ENCODE measurements at regions not wholly inside any gene's neighbourhood (a gene's known extent, or its start where the extent isn't known, plus 50 kb on each side); places are given as distances from the start of the nearest gene placed in this dataset.
A peak's percentile ranks its signal among the peaks of the same experiment; 100 is the strongest.

GRCh38 chr4:66330125-66330524, 659.8 kb upstream of the EPHA5 start:
- no peaks in the 10 kb centered on the region for H3K9me3 ChIP-seq (replicated peaks; ENCODE audit: control insufficient read depth, low read depth, low read length)
- no peak overlapping the region for H3K27ac ChIP-seq (ENCODE audit: low read length)
- H3K4me1 ChIP-seq (ENCODE audit: control insufficient read depth, insufficient read depth, low read length), result no peaks in the 10 kb centered on the region
- no peak overlapping the region for H3K4me3 ChIP-seq (ENCODE audit: low read length)
- no peak for DNase-seq
- H3K27me3 ChIP-seq (ENCODE audit: control insufficient read depth, insufficient read depth, low read length), result no peaks in the 10 kb centered on the region
- no CpG with 5 or more reads among the region's 3 CpGs for WGBS (ENCODE audit: insufficient coverage)
- H3K36me3 ChIP-seq (ENCODE audit: control insufficient read depth, insufficient read depth, low read length), result no peaks in the 10 kb centered on the region

GRCh38 chr4:66328803-66329574, 658.7 kb upstream of the EPHA5 start:
- Histone ChIP-seq H3K36me3 (ENCODE audit: control insufficient read depth, insufficient read depth, low read length) (no peaks in the 10 kb centered on the region), H3K4me3 (ENCODE audit: low read length) (no peak overlapping the region), H3K9me3 (replicated peaks; ENCODE audit: control insufficient read depth, low read depth, low read length) (no peaks in the 10 kb centered on the region), H3K4me1 (ENCODE audit: control insufficient read depth, insufficient read depth, low read length) (no peaks in the 10 kb centered on the region), H3K27me3 (ENCODE audit: control insufficient read depth, insufficient read depth, low read length) (no peaks in the 10 kb centered on the region), H3K27ac (ENCODE audit: low read length) (no peak overlapping the region)
- 60% methylated on average over 1 of the region's 5 CpGs for WGBS (ENCODE audit: insufficient coverage)
- DNase-seq, result no peak

GRCh38 chr4:66307641-66308438, 637.6 kb upstream of the EPHA5 start:
- WGBS (ENCODE audit: insufficient coverage), result 77% methylated on average over 3 of the region's 3 CpGs
- no peak for DNase-seq

GRCh38 chr4:66300336-66300934, 630.1 kb upstream of the EPHA5 start:
- DNase-seq, result no peak
- no peaks in the 10 kb centered on the region for H3K9me3 ChIP-seq (replicated peaks; ENCODE audit: control insufficient read depth, low read depth, low read length)
- H3K36me3 ChIP-seq (ENCODE audit: control insufficient read depth, insufficient read depth, low read length), result no peaks in the 10 kb centered on the region
- WGBS (ENCODE audit: insufficient coverage), result no CpG with 5 or more reads among the region's 2 CpGs
- no peak overlapping the region for H3K27ac ChIP-seq (ENCODE audit: low read length)
- H3K4me1 ChIP-seq (ENCODE audit: control insufficient read depth, insufficient read depth, low read length), result no peaks in the 10 kb centered on the region
- no peak overlapping the region for H3K4me3 ChIP-seq (ENCODE audit: low read length)
- no peaks in the 10 kb centered on the region for H3K27me3 ChIP-seq (ENCODE audit: control insufficient read depth, insufficient read depth, low read length)

More at GRCh38 chr4:66307641-66308438, 637.6 kb upstream of the EPHA5 start:
- Histone ChIP-seq H3K9me3 (replicated peaks; ENCODE audit: control insufficient read depth, low read depth, low read length) (peaks cover 6% of the 10 kb centered on the region), H3K4me1 (ENCODE audit: control insufficient read depth, insufficient read depth, low read length) (no peaks in the 10 kb centered on the region), H3K27ac (ENCODE audit: low read length) (no peak overlapping the region), H3K4me3 (ENCODE audit: low read length) (no peak overlapping the region), H3K27me3 (ENCODE audit: control insufficient read depth, insufficient read depth, low read length) (no peaks in the 10 kb centered on the region), H3K36me3 (ENCODE audit: control insufficient read depth, insufficient read depth, low read length) (no peaks in the 10 kb centered on the region)

- no peak overlapping the region for H3K4me3 ChIP-seq (ENCODE audit: low read length)
- H3K27me3 ChIP-seq (ENCODE audit: control insufficient read depth, insufficient read depth, low read length), result no peaks in the 10 kb centered on the region
- no peaks in the 10 kb centered on the region for H3K4me1 ChIP-seq (ENCODE audit: control insufficient read depth, insufficient read depth, low read length)
- no peak overlapping the region for H3K27ac ChIP-seq (ENCODE audit: low read length)
- no peaks in the 10 kb centered on the region for H3K9me3 ChIP-seq (replicated peaks; ENCODE audit: control insufficient read depth, low read depth, low read length)
- DNase-seq, result no peak
- WGBS (ENCODE audit: insufficient coverage), result no CpG with 5 or more reads among the region's 1 CpG
- H3K36me3 ChIP-seq (ENCODE audit: control insufficient read depth, insufficient read depth, low read length), result no peaks in the 10 kb centered on the region
Observed at GRCh38 chr4:66298569-66298968, 628.3 kb upstream of the EPHA5 start.

GRCh38 chr4:66297703-66298102, 627.4 kb upstream of the EPHA5 start:
- DNase-seq, result no peak
- no peaks in the 10 kb centered on the region for H3K36me3 ChIP-seq (ENCODE audit: control insufficient read depth, insufficient read depth, low read length)
- no peaks in the 10 kb centered on the region for H3K4me1 ChIP-seq (ENCODE audit: control insufficient read depth, insufficient read depth, low read length)
- no CpG with 5 or more reads among the region's 1 CpG for WGBS (ENCODE audit: insufficient coverage)
- H3K27ac ChIP-seq (ENCODE audit: low read length), result no peak overlapping the region
- no peak overlapping the region for H3K4me3 ChIP-seq (ENCODE audit: low read length)
- no peaks in the 10 kb centered on the region for H3K9me3 ChIP-seq (replicated peaks; ENCODE audit: control insufficient read depth, low read depth, low read length)
- no peaks in the 10 kb centered on the region for H3K27me3 ChIP-seq (ENCODE audit: control insufficient read depth, insufficient read depth, low read length)

GRCh38 chr4:66294638-66295037, 624.3 kb upstream of the EPHA5 start:
- Histone ChIP-seq H3K4me3 (ENCODE audit: low read length) (no peak overlapping the region), H3K4me1 (ENCODE audit: control insufficient read depth, insufficient read depth, low read length) (no peaks in the 10 kb centered on the region), H3K27me3 (ENCODE audit: control insufficient read depth, insufficient read depth, low read length) (no peaks in the 10 kb centered on the region), H3K36me3 (ENCODE audit: control insufficient read depth, insufficient read depth, low read length) (no peaks in the 10 kb centered on the region), H3K9me3 (replicated peaks; ENCODE audit: control insufficient read depth, low read depth, low read length) (peaks cover 2% of the 10 kb centered on the region), H3K27ac (ENCODE audit: low read length) (no peak overlapping the region)
- DNase-seq, result no peak
- WGBS (ENCODE audit: insufficient coverage), result no CpG with 5 or more reads among the region's 5 CpGs

- no peaks in the 10 kb centered on the region for H3K9me3 ChIP-seq (replicated peaks; ENCODE audit: control insufficient read depth, low read depth, low read length)
- H3K4me1 ChIP-seq (ENCODE audit: control insufficient read depth, insufficient read depth, low read length), result no peaks in the 10 kb centered on the region
- 90% methylated on average over 11 of the region's 15 CpGs for WGBS (ENCODE audit: insufficient coverage)
- no peaks in the 10 kb centered on the region for H3K36me3 ChIP-seq (ENCODE audit: control insufficient read depth, insufficient read depth, low read length)
- H3K27me3 ChIP-seq (ENCODE audit: control insufficient read depth, insufficient read depth, low read length), result no peaks in the 10 kb centered on the region
- DNase-seq, result no peak
- H3K27ac ChIP-seq (ENCODE audit: low read length), result no peak overlapping the region
- no peak overlapping the region for H3K4me3 ChIP-seq (ENCODE audit: low read length)
Observed at GRCh38 chr4:66284991-66285451, 614.7 kb upstream of the EPHA5 start.

- H3K36me3 ChIP-seq (ENCODE audit: control insufficient read depth, insufficient read depth, low read length), result no peaks in the 10 kb centered on the region
- no peaks in the 10 kb centered on the region for H3K9me3 ChIP-seq (replicated peaks; ENCODE audit: control insufficient read depth, low read depth, low read length)
- WGBS (ENCODE audit: insufficient coverage), result no CpG with 5 or more reads among the region's 1 CpG
- no peak overlapping the region for H3K27ac ChIP-seq (ENCODE audit: low read length)
- H3K4me3 ChIP-seq (ENCODE audit: low read length), result no peak overlapping the region
- no peaks in the 10 kb centered on the region for H3K27me3 ChIP-seq (ENCODE audit: control insufficient read depth, insufficient read depth, low read length)
- DNase-seq, result no peak
- no peaks in the 10 kb centered on the region for H3K4me1 ChIP-seq (ENCODE audit: control insufficient read depth, insufficient read depth, low read length)
Observed at GRCh38 chr4:66279084-66279483, 608.8 kb upstream of the EPHA5 start.

- Histone ChIP-seq H3K36me3 (ENCODE audit: control insufficient read depth, insufficient read depth, low read length) (no peaks in the 10 kb centered on the region), H3K9me3 (replicated peaks; ENCODE audit: control insufficient read depth, low read depth, low read length) (no peaks in the 10 kb centered on the region), H3K4me1 (ENCODE audit: control insufficient read depth, insufficient read depth, low read length) (no peaks in the 10 kb centered on the region), H3K27me3 (ENCODE audit: control insufficient read depth, insufficient read depth, low read length) (no peaks in the 10 kb centered on the region), H3K27ac (ENCODE audit: low read length) (no peak overlapping the region), H3K4me3 (ENCODE audit: low read length) (no peak overlapping the region)
- WGBS (ENCODE audit: insufficient coverage), result 16% methylated on average over 4 of the region's 4 CpGs
- DNase-seq, result peak; percentile 67
Observed at GRCh38 chr4:66275411-66276038, 605.2 kb upstream of the EPHA5 start.

Data from muscle of leg (tissue), 3 donors.